Liver (tissue), 8 donors: ENCODE measurements at regions not wholly inside any gene's neighbourhood (a gene's known extent, or its start where the extent isn't known, plus 50 kb on each side); places are given as distances from the start of the nearest gene placed in this dataset.
"Not testable (repeated sequence)": the region's sequence is repeated elsewhere in the genome, so short reads cannot be mapped to it uniquely, and the experiment has no call there.

Source experiments
- DNase-seq: peaks from one replicate; pipeline ENCODE4 v3.0.0-alpha.2; 2017; ENCODE audit warnings: low spot score
- H3K27ac ChIP-seq, 2 donors: one replicate each; pipeline ENCODE4 v1.7.0; 2013; ENCODE audit warnings: inconsistent platforms in 2 of 2, low read length in 2 of 2, control low read depth in 1 of 2, low read depth in 1 of 2, mild to moderate bottlenecking in 1 of 2
- H3K27me3 ChIP-seq, 4 donors: one replicate each; pipeline versions ENCODE4 v1.6.1 to v1.7.0; 2013; ENCODE audit warnings: low read length in 3 of 4, inconsistent platforms in 1 of 4, mild to moderate bottlenecking in 1 of 4, moderate library complexity in 1 of 4; ENCODE audit not compliant: control insufficient read depth in 4 of 4, insufficient read depth in 4 of 4
- H3K36me3 ChIP-seq, 4 donors: one replicate each; pipeline versions ENCODE4 v1.6.1 to v1.7.0; 2013; ENCODE audit warnings: low read length in 3 of 4, mild to moderate bottlenecking in 3 of 4, low read depth in 1 of 4, moderate library complexity in 1 of 4; ENCODE audit not compliant: control insufficient read depth in 4 of 4, insufficient read depth in 3 of 4
- H3K4me1 ChIP-seq, 4 donors: one replicate each; pipeline versions ENCODE4 v1.6.1 to v1.7.0; 2013; ENCODE audit warnings: low read length in 3 of 4, mild to moderate bottlenecking in 3 of 4, moderate library complexity in 1 of 4; ENCODE audit not compliant: control insufficient read depth in 4 of 4, insufficient read depth in 4 of 4
- H3K4me3 ChIP-seq, 3 donors: one replicate each; pipeline versions ENCODE4 v1.6.1 to v1.7.0; 2013; ENCODE audit warnings: low read length in 3 of 3, control low read depth in 1 of 3, low read depth in 1 of 3, mild to moderate bottlenecking in 1 of 3
- H3K9ac ChIP-seq, 2 donors: one replicate each; pipeline ENCODE4 v1.7.0; 2013; ENCODE audit warnings: low read length in 2 of 2, mild to moderate bottlenecking in 2 of 2, moderate library complexity in 2 of 2, control low read depth in 1 of 2, low read depth in 1 of 2
- H3K9me3 ChIP-seq, 4 donors: one replicate each; pipeline versions ENCODE4 v1.6.1 to v1.7.0; 2013; ENCODE audit warnings: low read length in 3 of 4; ENCODE audit not compliant: control insufficient read depth in 4 of 4
- ATF3 ChIP-seq: IDR thresholded peaks from 2 replicates; pipeline ENCODE4 v1.6.1; 2016; ENCODE audit warnings: antibody characterized with exemption
- EGR1 ChIP-seq, 2 donors: IDR thresholded peaks; 2 replicates each; pipeline ENCODE4 v1.6.1; 2016 to 2018; ENCODE audit warnings: antibody characterized with exemption in 2 of 2, low read depth in 2 of 2
- FOXA1 ChIP-seq: IDR thresholded peaks from 2 replicates; pipeline ENCODE4 v1.6.1; 2016; ENCODE audit warnings: antibody characterized with exemption
- GABPA ChIP-seq, 2 donors: IDR thresholded peaks in 1 of 2; conservative IDR thresholded peaks in 1 of 2; 2 replicates each; pipeline ENCODE4 v1.6.1; 2016; ENCODE audit warnings: antibody characterized with exemption in 2 of 2, mild to moderate bottlenecking in 1 of 2, moderate library complexity in 1 of 2
- HNF4A ChIP-seq, 2 donors: conservative IDR thresholded peaks; 2 replicates each; pipeline ENCODE4 v1.6.1; 2016; ENCODE audit warnings: antibody characterized with exemption in 2 of 2, mild to moderate bottlenecking in 2 of 2
- HNF4G ChIP-seq: IDR thresholded peaks from 2 replicates; pipeline ENCODE4 v1.6.1; 2016; ENCODE audit warnings: antibody characterized with exemption
- JUND ChIP-seq, 2 donors: IDR thresholded peaks; 2 replicates each; pipeline ENCODE4 v1.6.1; 2016; ENCODE audit warnings: antibody characterized with exemption in 2 of 2
- RAD21 ChIP-seq, 2 donors: IDR thresholded peaks; 2 replicates each; pipeline ENCODE4 v1.6.1; 2016; ENCODE audit warnings: antibody characterized with exemption in 2 of 2, mild to moderate bottlenecking in 2 of 2
- TAF1 ChIP-seq: conservative IDR thresholded peaks from 2 replicates; pipeline ENCODE4 v1.6.1; 2016; ENCODE audit warnings: antibody characterized with exemption, mild to moderate bottlenecking
- ZBTB33 ChIP-seq: IDR thresholded peaks from 2 replicates; pipeline ENCODE4 v1.6.1; 2016; ENCODE audit warnings: antibody characterized with exemption
- WGBS: extraction: QIAGEN DNeasy Blood & Tissue Kit; methylation state at CpG from one replicate; pipeline ENCODE4 v1.1.7; 2013; 5-methylcytosine and 5-hydroxymethylcytosine counted together
- TF ChIP-seq, protein P1 (sequence below): IDR thresholded peaks from 2 replicates; pipeline ENCODE4 v1.6.1; 2016; ENCODE audit warnings: antibody characterized with exemption
- TF ChIP-seq, protein P2 (sequence below): fragments of 150-350 bp; IDR thresholded peaks from 2 replicates; pipeline ENCODE4 v1.5.1; 2017; ENCODE audit warnings: improper control_type of control experiment, low read depth, low read length; ENCODE audit not compliant: missing input control
- TF ChIP-seq, protein P3 (sequence below): IDR thresholded peaks from 2 replicates; pipeline ENCODE4 v1.6.1; 2016; ENCODE audit warnings: antibody characterized with exemption, mild to moderate bottlenecking
- donor health status: healthy.
- donor health status: healthy.
- donor health status: healthy.
- donor health status: healthy.
- donor health status: healthy.

DNA sequence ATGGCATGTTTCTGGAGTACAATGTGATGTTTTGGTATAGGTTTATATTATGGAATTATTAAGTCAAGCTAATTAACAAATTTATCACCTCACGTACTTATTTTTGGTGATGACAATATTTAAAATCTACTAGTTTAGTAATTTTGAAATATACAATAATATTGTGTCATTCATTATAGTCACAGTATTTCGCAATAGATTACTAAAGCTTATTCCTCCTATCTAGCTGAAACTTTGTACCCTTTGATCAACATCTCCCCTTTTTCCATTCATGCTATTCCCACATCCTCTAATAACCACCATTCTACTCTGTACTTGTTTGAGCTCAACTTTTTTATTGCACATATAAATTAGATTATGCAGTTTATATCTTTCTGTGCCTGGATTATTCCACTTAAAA, 164.8 kb upstream of the SPANXN4 start:
- H3K36me3 ChIP-seq = no peaks in the 10 kb centered on the region
- H3K9ac ChIP-seq = no peak overlapping the region
- H3K27me3 ChIP-seq = no peaks in the 10 kb centered on the region
- no peak overlapping the region for H3K27ac ChIP-seq
- H3K4me3 ChIP-seq = no peak overlapping the region
- TF ChIP-seq, protein P1, sequence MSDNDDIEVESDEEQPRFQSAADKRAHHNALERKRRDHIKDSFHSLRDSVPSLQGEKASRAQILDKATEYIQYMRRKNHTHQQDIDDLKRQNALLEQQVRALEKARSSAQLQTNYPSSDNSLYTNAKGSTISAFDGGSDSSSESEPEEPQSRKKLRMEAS = no peak
- no peak for TF ChIP-seq ZBTB33
- no peak for TF ChIP-seq TAF1
- no peak for TF ChIP-seq FOXA1
- TF ChIP-seq GABPA (IDR thresholded peaks at IDR 0.05 in 1 of 2, conservative IDR thresholded peaks at IDR 0.05 in 1 of 2) = no peak
- TF ChIP-seq JUND (IDR thresholded peaks at IDR 0.05) = no peak
- TF ChIP-seq, protein P2, sequence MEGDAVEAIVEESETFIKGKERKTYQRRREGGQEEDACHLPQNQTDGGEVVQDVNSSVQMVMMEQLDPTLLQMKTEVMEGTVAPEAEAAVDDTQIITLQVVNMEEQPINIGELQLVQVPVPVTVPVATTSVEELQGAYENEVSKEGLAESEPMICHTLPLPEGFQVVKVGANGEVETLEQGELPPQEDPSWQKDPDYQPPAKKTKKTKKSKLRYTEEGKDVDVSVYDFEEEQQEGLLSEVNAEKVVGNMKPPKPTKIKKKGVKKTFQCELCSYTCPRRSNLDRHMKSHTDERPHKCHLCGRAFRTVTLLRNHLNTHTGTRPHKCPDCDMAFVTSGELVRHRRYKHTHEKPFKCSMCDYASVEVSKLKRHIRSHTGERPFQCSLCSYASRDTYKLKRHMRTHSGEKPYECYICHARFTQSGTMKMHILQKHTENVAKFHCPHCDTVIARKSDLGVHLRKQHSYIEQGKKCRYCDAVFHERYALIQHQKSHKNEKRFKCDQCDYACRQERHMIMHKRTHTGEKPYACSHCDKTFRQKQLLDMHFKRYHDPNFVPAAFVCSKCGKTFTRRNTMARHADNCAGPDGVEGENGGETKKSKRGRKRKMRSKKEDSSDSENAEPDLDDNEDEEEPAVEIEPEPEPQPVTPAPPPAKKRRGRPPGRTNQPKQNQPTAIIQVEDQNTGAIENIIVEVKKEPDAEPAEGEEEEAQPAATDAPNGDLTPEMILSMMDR = no peak
- no peak for TF ChIP-seq ATF3
- TF ChIP-seq HNF4A (conservative IDR thresholded peaks at IDR 0.05) = no peak
- TF ChIP-seq, protein P3, sequence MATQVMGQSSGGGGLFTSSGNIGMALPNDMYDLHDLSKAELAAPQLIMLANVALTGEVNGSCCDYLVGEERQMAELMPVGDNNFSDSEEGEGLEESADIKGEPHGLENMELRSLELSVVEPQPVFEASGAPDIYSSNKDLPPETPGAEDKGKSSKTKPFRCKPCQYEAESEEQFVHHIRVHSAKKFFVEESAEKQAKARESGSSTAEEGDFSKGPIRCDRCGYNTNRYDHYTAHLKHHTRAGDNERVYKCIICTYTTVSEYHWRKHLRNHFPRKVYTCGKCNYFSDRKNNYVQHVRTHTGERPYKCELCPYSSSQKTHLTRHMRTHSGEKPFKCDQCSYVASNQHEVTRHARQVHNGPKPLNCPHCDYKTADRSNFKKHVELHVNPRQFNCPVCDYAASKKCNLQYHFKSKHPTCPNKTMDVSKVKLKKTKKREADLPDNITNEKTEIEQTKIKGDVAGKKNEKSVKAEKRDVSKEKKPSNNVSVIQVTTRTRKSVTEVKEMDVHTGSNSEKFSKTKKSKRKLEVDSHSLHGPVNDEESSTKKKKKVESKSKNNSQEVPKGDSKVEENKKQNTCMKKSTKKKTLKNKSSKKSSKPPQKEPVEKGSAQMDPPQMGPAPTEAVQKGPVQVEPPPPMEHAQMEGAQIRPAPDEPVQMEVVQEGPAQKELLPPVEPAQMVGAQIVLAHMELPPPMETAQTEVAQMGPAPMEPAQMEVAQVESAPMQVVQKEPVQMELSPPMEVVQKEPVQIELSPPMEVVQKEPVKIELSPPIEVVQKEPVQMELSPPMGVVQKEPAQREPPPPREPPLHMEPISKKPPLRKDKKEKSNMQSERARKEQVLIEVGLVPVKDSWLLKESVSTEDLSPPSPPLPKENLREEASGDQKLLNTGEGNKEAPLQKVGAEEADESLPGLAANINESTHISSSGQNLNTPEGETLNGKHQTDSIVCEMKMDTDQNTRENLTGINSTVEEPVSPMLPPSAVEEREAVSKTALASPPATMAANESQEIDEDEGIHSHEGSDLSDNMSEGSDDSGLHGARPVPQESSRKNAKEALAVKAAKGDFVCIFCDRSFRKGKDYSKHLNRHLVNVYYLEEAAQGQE = no peak
- no peak for TF ChIP-seq HNF4G
- TF ChIP-seq RAD21 (IDR thresholded peaks at IDR 0.05) = no peak
- no peaks in the 10 kb centered on the region for H3K4me1 ChIP-seq
- 81% methylated on average over 2 of the region's 2 CpGs for WGBS
- no peaks in the 10 kb centered on the region for H3K9me3 ChIP-seq
- DNase-seq = no peak

- TF ChIP-seq TAF1 (no peak), GABPA (IDR thresholded peaks at IDR 0.05 in 1 of 2, conservative IDR thresholded peaks at IDR 0.05 in 1 of 2) (no peak), HNF4A (conservative IDR thresholded peaks at IDR 0.05) (no peak), JUND (IDR thresholded peaks at IDR 0.05) (no peak), FOXA1 (no peak), EGR1 (IDR thresholded peaks at IDR 0.05; ENCODE audit: low read depth in 2 of 2) (no peak), ATF3 (no peak)
- TF ChIP-seq, protein P3 = no peak
- TF ChIP-seq, protein P1 = no peak
- Histone ChIP-seq H3K4me1 (no peaks in the 10 kb centered on the region), H3K27ac (no peak overlapping the region), H3K27me3 (no peaks in the 10 kb centered on the region), H3K9ac (no peak overlapping the region), H3K36me3 (no peaks in the 10 kb centered on the region), H3K9me3 (no peaks in the 10 kb centered on the region), H3K4me3 (no peak overlapping the region)
- WGBS = 66% methylated on average over 4 of the region's 4 CpGs
- no peak for DNase-seq
These were observed 164.2 kb upstream of the SPANXN4 start for GRCh38 chrX:142861557-142861956.

DNA sequence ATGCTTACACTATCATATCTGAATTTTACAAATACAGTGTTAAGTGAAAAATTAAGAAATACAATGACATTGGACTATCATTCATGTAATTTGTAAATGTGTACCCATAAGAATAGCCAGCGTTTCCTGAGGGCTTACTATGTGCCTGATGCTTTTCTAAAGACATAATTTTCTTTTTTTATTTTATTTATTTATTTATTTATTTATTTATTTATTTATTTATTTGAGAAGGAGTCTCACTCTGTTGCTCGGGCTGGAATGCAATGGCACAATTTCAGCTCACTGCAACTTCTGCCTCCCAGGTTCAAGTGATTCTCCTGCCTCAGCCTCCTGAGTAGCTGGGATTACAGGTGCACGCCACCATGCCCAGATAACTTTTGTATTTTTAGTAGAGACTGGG, 159.5 kb upstream of the SPANXN4 start:
- DNase-seq, H3K4me1 ChIP-seq, H3K9ac ChIP-seq, H3K27ac ChIP-seq, H3K4me3 ChIP-seq, H3K9me3 ChIP-seq, H3K36me3 ChIP-seq, H3K27me3 ChIP-seq: not testable (repeated sequence)
- 66% methylated on average over 3 of the region's 3 CpGs for WGBS
